ENCODE measurements at regions not wholly inside any gene's neighbourhood (a gene's known extent, or its start where the extent isn't known, plus 50 kb on each side); places are given as distances from the start of the nearest gene placed in this dataset.

DNA sequence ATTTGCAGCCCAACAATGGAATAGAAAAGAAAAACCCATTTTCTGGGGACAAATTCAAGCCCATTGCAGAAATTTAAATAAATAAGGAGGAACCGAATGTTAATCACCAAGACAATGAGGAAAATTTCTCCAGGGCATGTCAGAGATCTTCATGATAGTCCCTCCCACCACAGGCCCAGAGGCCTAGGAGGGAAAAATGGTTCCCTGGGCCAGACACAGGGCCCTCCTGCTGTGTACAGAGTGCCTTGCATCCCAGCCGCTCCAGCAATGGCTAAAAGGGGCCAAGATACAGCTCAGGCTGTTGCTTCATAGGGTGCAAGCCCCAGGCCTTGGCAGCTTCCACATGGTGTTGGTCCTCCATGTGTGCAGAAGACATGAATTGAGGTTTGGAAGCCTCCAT is 73.4 kb upstream of the FOXE1 start:
- Mint-ChIP-seq H3K9me3 (ENCODE audit: low read depth) (peaks cover 10% of the 10 kb centered on the region), H3K4me3 (ENCODE audit: low read depth) (no peak overlapping the region), H3K36me3 (ENCODE audit: insufficient read depth) (peaks cover 2% of the 10 kb centered on the region), H3K4me1 (ENCODE audit: low read depth) (no peaks in the 10 kb centered on the region), H3K27ac (no peak overlapping the region), H3K27me3 (peaks cover 6% of the 10 kb centered on the region)
- TF ChIP-seq, protein P1, sequence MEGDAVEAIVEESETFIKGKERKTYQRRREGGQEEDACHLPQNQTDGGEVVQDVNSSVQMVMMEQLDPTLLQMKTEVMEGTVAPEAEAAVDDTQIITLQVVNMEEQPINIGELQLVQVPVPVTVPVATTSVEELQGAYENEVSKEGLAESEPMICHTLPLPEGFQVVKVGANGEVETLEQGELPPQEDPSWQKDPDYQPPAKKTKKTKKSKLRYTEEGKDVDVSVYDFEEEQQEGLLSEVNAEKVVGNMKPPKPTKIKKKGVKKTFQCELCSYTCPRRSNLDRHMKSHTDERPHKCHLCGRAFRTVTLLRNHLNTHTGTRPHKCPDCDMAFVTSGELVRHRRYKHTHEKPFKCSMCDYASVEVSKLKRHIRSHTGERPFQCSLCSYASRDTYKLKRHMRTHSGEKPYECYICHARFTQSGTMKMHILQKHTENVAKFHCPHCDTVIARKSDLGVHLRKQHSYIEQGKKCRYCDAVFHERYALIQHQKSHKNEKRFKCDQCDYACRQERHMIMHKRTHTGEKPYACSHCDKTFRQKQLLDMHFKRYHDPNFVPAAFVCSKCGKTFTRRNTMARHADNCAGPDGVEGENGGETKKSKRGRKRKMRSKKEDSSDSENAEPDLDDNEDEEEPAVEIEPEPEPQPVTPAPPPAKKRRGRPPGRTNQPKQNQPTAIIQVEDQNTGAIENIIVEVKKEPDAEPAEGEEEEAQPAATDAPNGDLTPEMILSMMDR (IDR thresholded peaks at IDR 0.05; ENCODE audit: unreplicated experiment), result no peak
- no peak for DNase-seq (ENCODE audit: low spot score, unreplicated experiment)

- Mint-ChIP-seq H3K36me3 (ENCODE audit: insufficient read depth) (peaks cover 2% of the 10 kb centered on the region), H3K9me3 (ENCODE audit: low read depth) (peaks cover 10% of the 10 kb centered on the region), H3K4me1 (ENCODE audit: low read depth) (no peaks in the 10 kb centered on the region), H3K27ac (no peak overlapping the region), H3K27me3 (peaks cover 6% of the 10 kb centered on the region), H3K4me3 (ENCODE audit: low read depth) (no peak overlapping the region)
- TF ChIP-seq, protein P1 (IDR thresholded peaks at IDR 0.05; ENCODE audit: unreplicated experiment), result no peak
- DNase-seq (ENCODE audit: low spot score, unreplicated experiment), result no peak
Measured at GRCh38 chr9:97781902-97782301, 71.1 kb upstream of the FOXE1 start.

DNA sequence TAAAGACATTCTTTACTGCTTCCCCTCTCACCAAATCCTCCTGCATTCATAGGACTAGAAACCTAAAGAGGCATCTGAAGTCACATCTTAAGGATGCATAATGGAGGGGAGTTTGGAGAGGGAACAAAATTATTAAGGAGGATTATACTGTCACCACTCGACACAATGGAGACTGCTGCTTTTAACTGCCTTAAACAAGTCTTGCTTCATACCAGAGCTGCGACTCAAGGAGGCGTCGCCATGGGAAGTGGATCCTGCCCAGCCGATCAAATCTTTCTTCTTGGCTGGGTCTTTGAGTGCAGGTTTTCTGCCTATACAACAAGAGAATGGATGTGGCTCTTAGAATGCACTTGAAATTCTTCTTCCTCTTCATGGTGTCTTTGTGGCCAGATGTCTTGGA is 66.7 kb upstream of the FOXE1 start:
- no peak for DNase-seq (ENCODE audit: low spot score, unreplicated experiment)
- Mint-ChIP-seq H3K27me3 (peaks cover 14% of the 10 kb centered on the region), H3K9me3 (ENCODE audit: low read depth) (no peaks in the 10 kb centered on the region), H3K4me3 (ENCODE audit: low read depth) (no peak overlapping the region), H3K27ac (no peak overlapping the region), H3K4me1 (ENCODE audit: low read depth) (no peaks in the 10 kb centered on the region), H3K36me3 (ENCODE audit: insufficient read depth) (no peaks in the 10 kb centered on the region)
- TF ChIP-seq, protein P1 (IDR thresholded peaks at IDR 0.05; ENCODE audit: unreplicated experiment), result no peak

DNA sequence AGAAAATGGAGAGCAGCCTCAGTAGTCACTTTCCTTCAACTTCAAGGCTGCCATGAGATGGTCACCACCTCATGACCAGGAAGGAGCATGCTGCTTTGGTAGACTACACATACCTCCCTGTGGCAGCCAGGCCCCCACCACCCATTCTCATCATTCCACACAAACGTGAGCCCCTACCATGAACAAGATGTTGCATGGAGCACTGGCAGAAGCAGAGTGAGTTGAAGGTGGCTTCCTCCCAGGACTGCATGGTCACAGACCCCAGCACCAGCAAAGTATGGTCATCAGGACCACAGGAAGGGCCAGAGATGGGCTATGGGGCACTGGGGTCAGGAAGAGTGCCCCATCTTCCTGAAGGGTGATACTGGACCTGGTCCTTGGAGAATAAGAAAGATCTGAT is 65.5 kb upstream of the FOXE1 start:
- Mint-ChIP-seq H3K27me3 (peaks cover 14% of the 10 kb centered on the region), H3K9me3 (ENCODE audit: low read depth) (no peaks in the 10 kb centered on the region), H3K4me3 (ENCODE audit: low read depth) (no peak overlapping the region), H3K4me1 (ENCODE audit: low read depth) (no peaks in the 10 kb centered on the region), H3K27ac (no peak overlapping the region), H3K36me3 (ENCODE audit: insufficient read depth) (no peaks in the 10 kb centered on the region)
- DNase-seq (ENCODE audit: low spot score, unreplicated experiment), result no peak
- TF ChIP-seq, protein P1 (IDR thresholded peaks at IDR 0.05; ENCODE audit: unreplicated experiment), result no peak

- no peaks in the 10 kb centered on the region for H3K9me3 Mint-ChIP-seq (ENCODE audit: low read depth)
Measured at GRCh38 chr9:97788763-97789663, 64.0 kb upstream of the FOXE1 start.

More at GRCh38 chr9:97788763-97789663, 64.0 kb upstream of the FOXE1 start:
- Mint-ChIP-seq H3K4me1 (ENCODE audit: low read depth) (no peaks in the 10 kb centered on the region), H3K27ac (no peak overlapping the region), H3K4me3 (ENCODE audit: low read depth) (no peak overlapping the region), H3K36me3 (ENCODE audit: insufficient read depth) (no peaks in the 10 kb centered on the region), H3K27me3 (peaks cover 11% of the 10 kb centered on the region)
- TF ChIP-seq, protein P1 (IDR thresholded peaks at IDR 0.05; ENCODE audit: unreplicated experiment), result no peak
- no peak for DNase-seq (ENCODE audit: low spot score, unreplicated experiment)

Data from progenitor cell of endocrine pancreas (in vitro differentiated cells).